ENCODE measurements at regions not wholly inside any gene's neighbourhood (a gene's known extent, or its start where the extent isn't known, plus 50 kb on each side); places are given as distances from the start of the nearest gene placed in this dataset.

GRCh38 chr6:97815301-97815812 lies 532.3 kb upstream of the MMS22L start:
- no peak for DNase-seq (ENCODE audit: low read depth)

GRCh38 chr6:97816526-97816925 lies 533.5 kb upstream of the MMS22L start:
- no peak for DNase-seq (ENCODE audit: low read depth)

GRCh38 chr6:97819710-97820109 lies 536.7 kb upstream of the MMS22L start:
- DNase-seq (ENCODE audit: low read depth): no peak

DNA sequence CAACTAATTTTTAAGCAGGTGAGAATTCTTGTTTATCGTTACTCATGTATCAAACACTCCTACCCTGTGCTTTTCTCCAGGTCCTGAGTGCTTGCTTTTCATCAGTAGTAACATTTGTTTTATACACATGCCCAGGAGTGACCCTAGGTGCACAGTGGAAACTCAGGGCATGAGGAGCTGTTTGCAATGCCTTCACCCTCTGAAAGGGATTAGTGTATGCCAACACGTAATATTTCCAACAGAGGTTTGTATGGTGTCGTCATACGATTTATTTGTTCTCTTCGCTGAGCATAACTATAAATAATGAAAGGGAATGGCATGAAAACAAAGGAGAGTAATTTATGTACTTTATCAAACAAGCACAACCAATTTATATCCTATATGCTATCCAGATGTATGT lies 537.4 kb upstream of the MMS22L start:
- DNase-seq (ENCODE audit: low read depth): no peak

GRCh38 chr6:97822632-97823031 lies 539.6 kb upstream of the MMS22L start:
- no peak for DNase-seq (ENCODE audit: low read depth)

GRCh38 chr6:97841763-97842162 lies 558.7 kb upstream of the MMS22L start:
- no peak for DNase-seq (ENCODE audit: low read depth)

GRCh38 chr6:97842521-97842920 lies 559.5 kb upstream of the MMS22L start:
- DNase-seq (ENCODE audit: low read depth): no peak

DNA sequence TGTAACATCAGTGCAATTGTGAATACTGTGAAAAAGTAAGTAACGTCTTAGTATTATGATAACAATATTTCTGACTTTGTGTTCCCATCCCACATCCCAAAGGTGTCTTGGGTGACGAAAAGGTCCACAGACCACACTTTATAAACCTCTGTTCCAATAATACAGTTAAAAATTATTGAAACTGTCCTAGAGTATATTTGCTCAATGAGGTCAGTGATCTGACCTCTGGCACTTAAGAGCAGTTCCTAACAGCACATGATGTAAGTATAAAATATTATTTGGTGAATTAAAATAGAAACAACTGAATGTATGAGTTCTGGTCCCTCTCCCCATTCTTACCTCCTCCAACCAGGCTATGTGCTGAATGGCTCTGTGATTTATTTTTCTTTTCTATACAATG lies 566.4 kb upstream of the MMS22L start:
- DNase-seq (ENCODE audit: low read depth): no peak

GRCh38 chr6:97850458-97851212 lies 567.6 kb upstream of the MMS22L start:
- no peak for DNase-seq (ENCODE audit: low read depth)

DNA sequence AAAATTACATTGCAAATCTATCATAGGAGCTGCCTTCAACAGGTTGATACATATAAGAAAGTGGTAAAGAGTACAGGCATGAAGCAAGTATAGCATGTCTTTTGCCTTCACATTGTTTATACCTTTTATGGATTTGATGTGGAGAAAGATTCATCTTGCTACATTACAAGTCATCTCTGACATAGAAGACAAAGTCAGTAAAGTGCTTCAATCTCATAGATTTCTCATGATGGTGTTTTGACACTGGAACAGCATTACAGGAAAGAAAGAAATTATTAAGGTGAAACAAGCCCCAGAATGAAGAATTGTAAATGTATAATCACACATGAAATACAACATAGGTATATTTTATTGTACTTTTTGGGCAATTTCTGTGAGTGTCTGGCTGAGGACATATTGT lies 580.7 kb upstream of the MMS22L start:
- DNase-seq (ENCODE audit: low read depth): no peak

GRCh38 chr6:97864366-97864765 lies 581.4 kb upstream of the MMS22L start:
- DNase-seq (ENCODE audit: low read depth): no peak

DNA sequence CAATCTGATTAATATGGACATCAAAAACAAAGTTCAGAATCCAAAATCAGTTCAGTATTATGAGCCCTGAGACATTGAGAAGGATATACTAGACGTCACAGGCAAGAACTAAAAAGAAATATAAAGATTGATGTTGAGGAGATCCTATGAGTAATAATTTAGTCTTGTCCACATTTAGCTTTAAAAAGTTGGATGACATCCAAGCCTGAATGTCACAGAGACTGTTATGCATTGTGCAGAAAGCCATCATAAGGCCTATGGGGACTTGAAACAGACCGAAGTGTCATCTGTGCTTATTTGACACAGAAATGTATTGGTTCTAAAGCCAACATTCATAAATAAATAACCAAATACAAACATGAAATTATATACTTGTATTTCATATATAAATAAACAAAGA lies 581.8 kb upstream of the MMS22L start:
- no peak for DNase-seq (ENCODE audit: low read depth)

DNA sequence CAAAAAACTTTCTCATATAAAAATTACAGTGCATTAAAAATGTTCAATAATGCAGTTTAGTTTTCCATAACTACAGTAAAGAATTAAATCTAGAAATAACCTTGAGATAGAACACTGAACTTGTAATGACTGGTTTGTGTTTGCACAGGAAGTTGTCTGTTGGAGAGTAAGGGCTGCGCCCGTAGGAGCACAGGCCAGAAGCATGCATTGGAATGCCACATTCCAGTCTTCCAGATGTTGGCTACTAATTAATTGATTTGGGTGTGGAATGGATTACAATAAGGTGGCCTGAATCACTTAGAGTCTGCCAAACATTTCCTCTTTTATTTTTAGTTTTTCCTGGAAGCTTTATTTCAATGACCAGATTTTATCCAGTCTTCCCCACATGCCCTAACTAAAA lies 582.6 kb upstream of the MMS22L start:
- no peak for DNase-seq (ENCODE audit: low read depth)

- DNase-seq (ENCODE audit: low read depth): no peak
These were observed 583.6 kb upstream of the MMS22L start for GRCh38 chr6:97866616-97867015.

DNA sequence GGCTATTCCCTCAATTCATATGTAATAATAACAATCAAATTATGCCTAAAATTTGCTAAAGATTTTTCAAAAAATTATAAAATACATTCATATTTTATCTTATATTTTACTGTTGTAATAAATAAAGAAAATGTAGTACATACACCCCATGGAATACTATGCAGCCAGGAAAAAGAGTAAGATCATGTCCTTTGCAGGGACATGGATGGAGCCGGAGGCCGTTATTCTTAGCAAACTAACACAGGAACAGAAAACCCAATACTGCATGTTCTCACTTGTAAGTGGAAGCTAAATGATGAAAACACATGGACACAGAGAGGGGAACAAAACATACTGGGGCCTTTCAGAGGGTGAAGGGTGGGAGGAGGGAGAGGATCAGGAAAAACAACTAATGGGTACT lies 584.2 kb upstream of the MMS22L start:
- no peak for DNase-seq (ENCODE audit: low read depth)

DNA sequence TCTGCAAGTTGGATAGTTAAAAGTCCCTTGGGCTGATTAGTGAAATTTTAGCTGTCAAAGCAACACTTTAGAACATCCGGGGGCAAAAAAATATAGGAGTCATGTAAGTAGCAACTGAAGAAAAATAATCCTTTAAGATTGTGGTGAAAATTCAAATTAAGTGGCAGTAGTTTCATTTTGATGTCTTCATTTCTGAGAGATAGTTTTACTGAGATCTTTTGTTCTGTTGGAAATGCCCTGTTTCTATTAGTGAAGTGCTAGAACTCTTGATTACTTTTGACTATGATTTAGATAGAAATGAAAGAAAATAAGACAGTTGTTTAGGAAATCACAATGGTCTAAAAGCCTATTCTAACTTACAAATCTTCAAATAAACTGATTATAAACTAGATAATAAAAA lies 587.3 kb upstream of the MMS22L start:
- DNase-seq (ENCODE audit: low read depth): no peak

DNA sequence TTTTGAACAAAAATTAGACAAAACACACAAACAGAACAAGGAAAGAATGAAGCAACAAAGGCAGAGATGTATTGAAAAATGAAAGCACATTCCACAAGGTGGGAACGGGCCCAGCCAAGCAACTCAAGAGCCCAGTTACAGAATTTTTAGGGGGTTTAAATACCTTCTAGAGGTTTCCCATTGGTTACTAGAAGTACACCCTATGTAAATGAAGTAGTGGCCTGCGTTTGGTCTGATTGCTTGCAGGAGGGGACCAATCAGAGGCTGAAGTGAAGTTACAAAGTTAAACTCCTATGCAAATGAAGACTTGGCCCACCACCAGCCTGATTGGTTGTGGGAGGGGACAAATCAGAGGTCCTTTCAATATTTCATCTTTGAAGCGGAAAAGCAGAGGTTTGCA lies 593.7 kb upstream of the MMS22L start:
- no peak for DNase-seq (ENCODE audit: low read depth)

- DNase-seq (ENCODE audit: low read depth): no peak
These were observed 599.7 kb upstream of the MMS22L start for GRCh38 chr6:97882755-97883154.

GRCh38 chr6:97885325-97885724 lies 602.3 kb upstream of the MMS22L start:
- no peak for DNase-seq (ENCODE audit: low read depth)

DNA sequence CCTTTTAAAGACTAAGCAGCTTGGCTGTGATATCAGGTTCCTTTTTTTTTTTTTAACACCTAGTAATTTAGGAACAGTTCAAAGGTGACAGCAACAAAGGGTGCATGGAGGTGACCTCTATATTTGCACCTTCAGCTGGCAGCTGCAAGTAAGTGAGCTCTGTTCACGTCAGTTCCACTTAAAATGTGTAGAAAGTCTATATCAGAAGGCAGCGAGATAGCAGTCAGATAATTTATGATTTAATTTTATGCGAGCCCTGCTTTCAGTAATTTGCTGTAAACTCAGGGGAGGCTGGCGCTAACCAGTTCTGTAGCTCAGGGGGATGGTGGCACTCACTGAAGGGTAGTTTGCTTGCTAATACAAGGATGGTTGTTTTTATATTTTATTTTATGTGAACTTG lies 602.8 kb upstream of the MMS22L start:
- DNase-seq (ENCODE audit: low read depth): no peak

DNA sequence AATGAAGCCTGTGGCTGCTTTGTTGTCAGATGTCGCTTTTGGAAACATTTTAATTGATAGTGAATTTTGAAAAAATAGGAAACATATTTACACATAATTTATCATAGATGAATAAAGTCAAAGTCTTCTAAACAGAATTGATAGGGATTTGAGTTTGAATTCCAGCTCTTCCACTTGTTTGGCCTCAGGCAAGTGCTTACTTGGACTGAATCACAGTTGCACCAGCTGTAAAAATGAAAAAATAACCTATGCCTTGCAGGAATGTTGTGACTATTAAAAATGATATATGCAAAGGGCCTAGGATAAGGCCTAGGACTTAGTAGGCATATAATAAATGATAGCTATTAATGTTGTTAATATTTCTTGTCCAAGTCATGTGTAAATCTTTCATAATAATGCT lies 618.5 kb upstream of the MMS22L start:
- DNase-seq (ENCODE audit: low read depth): no peak

DNA sequence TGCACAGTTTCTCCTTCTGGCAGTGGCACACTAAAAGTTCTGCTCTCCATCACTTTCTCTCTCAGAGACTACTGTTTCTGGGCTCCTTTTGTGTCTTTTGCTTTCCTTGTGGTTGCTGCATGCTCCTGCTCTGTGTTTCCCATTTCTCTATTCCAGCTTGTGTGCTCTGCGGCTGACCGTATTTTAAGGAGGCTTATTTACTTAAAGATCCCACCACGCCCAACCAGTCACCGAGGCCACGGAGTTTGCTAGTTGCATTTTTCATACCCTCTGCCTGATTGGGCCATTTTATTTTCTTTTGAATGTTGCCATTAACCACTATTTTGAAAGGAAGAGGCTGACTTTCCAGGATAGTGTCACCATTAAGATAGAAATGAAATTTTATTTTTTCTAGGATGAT lies 626.4 kb upstream of the MMS22L start:
- no peak for DNase-seq (ENCODE audit: low read depth)

- no peak for DNase-seq (ENCODE audit: low read depth)
These were observed 630.7 kb upstream of the MMS22L start for GRCh38 chr6:97913721-97914120.

GRCh38 chr6:97914912-97915311 lies 631.9 kb upstream of the MMS22L start:
- DNase-seq (ENCODE audit: low read depth): no peak
